Left lung (tissue), 4 donors: ENCODE measurements at regions not wholly inside any gene's neighbourhood (a gene's known extent, or its start where the extent isn't known, plus 50 kb on each side); places are given as distances from the start of the nearest gene placed in this dataset.
A peak's percentile ranks its signal among the peaks of the same experiment; 100 is the strongest.

Experiments used
- ATAC-seq: fragments of 200-7000 bp; cut with Tn5 transposase; one replicate; pipeline ENCODE4 v1.9.1; 2020; ENCODE audit warnings: moderate library complexity
- DNase-seq, 4 donors: peaks; one replicate each; pipeline ENCODE4 v3.0.0-alpha.2; 2013 to 2020
- H3K27ac ChIP-seq, 2 donors: fragments of 200-600 bp; sonication (generic) in 1 of 2; one replicate each; pipeline versions ENCODE4 v1.5.0 to v1.8.0; 2020 to 2021
- H3K27me3 ChIP-seq, 2 donors: fragments of 200-600 bp; sonication (generic) in 1 of 2; one replicate each; pipeline versions ENCODE4 v1.5.0 to v1.8.0; 2020 to 2021
- H3K36me3 ChIP-seq, 2 donors: fragments of 200-600 bp; sonication (generic) in 1 of 2; one replicate each; pipeline versions ENCODE4 v1.5.0 to v1.8.0; 2020 to 2021
- H3K4me1 ChIP-seq, 2 donors: fragments of 200-600 bp; one replicate each; pipeline ENCODE4 v1.8.0; 2021
- H3K4me3 ChIP-seq, 2 donors: fragments of 200-600 bp; sonication (generic) in 1 of 2; one replicate each; pipeline versions ENCODE4 v1.5.0 to v1.8.0; 2020 to 2021; ENCODE audit warnings: mild to moderate bottlenecking in 1 of 2
- H3K9me3 ChIP-seq, 2 donors: fragments of 200-600 bp; sonication (generic) in 1 of 2; one replicate each; pipeline versions ENCODE4 v1.5.0 to v1.8.0; 2020 to 2021
- intact Hi-C, 2 donors: fragments of 100-400 bp; cut with DNase I; formaldehyde crosslinking; loops; one replicate each; pipeline versions ENCODE4 v1.11.2 to v1.14.2; 2022
- TF ChIP-seq, protein P1 (sequence below), 2 donors: fragments of 200-600 bp; sonication (generic) in 1 of 2; IDR thresholded peaks; one replicate each; pipeline versions ENCODE4 v1.5.0 to v1.8.0; 2021; ENCODE audit warnings: antibody characterized with exemption in 2 of 2
- donor health status: DM: no; HTN: yes; CAD: no.
- donor health status: DM: no; HTN: no; CAD: no.

DNA sequence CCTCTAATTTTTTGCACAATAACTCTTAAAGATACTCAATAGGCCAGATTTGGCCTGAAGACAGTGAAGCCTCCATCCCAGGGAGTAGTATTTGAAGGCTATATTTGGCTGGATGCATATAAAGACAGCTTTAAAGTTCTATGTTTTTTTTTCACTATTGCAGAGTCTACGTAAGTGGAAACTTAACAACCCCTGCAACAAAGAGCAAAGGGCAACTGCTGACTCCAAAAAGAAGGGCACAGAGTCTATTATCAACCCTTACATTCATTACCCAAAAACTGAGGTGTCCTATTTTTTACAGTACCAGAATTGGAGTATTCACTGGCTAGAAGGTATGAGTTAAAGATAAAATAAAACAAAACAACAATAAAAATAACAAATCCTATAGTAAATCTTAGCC is 329.8 kb upstream of the PKN2 start:
- DNase-seq (no peak), ATAC-seq (no peak)
- Histone ChIP-seq H3K27ac (no peak overlapping the region), H3K27me3 (no peaks in the 10 kb centered on the region), H3K4me3 (no peak overlapping the region), H3K36me3 (no peaks in the 10 kb centered on the region), H3K4me1 (no peaks in the 10 kb centered on the region), H3K9me3 (no peaks in the 10 kb centered on the region)
- intact Hi-C loops = no loop called here
- TF ChIP-seq, protein P1, sequence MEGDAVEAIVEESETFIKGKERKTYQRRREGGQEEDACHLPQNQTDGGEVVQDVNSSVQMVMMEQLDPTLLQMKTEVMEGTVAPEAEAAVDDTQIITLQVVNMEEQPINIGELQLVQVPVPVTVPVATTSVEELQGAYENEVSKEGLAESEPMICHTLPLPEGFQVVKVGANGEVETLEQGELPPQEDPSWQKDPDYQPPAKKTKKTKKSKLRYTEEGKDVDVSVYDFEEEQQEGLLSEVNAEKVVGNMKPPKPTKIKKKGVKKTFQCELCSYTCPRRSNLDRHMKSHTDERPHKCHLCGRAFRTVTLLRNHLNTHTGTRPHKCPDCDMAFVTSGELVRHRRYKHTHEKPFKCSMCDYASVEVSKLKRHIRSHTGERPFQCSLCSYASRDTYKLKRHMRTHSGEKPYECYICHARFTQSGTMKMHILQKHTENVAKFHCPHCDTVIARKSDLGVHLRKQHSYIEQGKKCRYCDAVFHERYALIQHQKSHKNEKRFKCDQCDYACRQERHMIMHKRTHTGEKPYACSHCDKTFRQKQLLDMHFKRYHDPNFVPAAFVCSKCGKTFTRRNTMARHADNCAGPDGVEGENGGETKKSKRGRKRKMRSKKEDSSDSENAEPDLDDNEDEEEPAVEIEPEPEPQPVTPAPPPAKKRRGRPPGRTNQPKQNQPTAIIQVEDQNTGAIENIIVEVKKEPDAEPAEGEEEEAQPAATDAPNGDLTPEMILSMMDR (IDR thresholded peaks at IDR 0.05) = no peak

DNA sequence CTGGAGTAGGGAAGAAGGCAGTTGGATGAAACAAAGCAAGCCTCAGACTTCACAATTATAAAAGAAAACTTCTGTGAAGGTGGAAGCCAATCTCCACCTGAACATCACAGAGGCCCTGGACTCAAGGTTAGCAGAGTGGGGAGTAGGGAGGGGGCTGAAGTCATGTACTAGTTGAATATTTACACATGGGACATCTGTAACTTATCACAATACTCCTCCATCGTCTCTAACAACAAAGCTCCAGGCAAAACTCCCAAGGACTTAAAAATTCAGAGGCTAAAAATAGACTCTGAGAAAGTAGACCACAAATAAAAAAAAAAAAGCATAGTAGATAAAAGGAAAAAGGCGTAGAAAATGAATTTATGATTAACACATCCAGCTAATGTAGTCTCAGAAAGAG is 326.3 kb upstream of the PKN2 start:
- ATAC-seq (no peak), DNase-seq (peak in 2 of 4 donors; percentile 32 to 62)
- no peaks in the 10 kb centered on the region for H3K27me3 ChIP-seq
- TF ChIP-seq, protein P1 (IDR thresholded peaks at IDR 0.05) = no peak
- H3K36me3 ChIP-seq = no peaks in the 10 kb centered on the region
- no peaks in the 10 kb centered on the region for H3K9me3 ChIP-seq
- intact Hi-C loops = no loop called here
- H3K27ac ChIP-seq = no peak overlapping the region
- H3K4me3 ChIP-seq = no peak overlapping the region
- H3K4me1 ChIP-seq = no peaks in the 10 kb centered on the region

DNA sequence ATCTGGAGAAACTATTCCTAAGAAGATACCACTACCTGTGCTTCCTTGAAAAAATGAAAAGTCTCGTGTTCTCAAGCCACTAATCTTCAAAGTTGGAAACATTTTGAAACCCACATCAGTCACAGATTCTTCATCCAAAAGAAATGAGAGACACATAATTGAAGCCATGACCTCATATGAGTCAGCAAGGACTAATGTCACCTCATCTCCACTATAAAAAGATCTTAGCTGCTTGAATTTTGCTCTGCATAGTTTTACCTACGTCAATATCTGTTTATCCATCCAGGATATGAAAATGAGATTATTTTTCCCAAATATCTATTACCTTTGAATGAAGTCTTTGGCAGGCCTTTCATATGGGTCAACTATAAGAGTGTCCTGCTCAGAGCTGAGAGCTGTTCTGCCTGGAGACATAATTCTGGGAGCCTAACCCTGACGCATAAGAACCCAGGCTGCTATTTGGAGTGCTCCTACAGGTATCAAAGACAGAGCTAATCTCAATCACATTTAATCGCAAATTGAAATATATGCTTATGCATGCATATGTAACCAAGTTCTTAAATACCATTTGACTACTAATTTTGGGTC is 312.5 kb upstream of the PKN2 start:
- TF ChIP-seq, protein P1 (IDR thresholded peaks at IDR 0.05) = no peak
- no peak for ATAC-seq

DNA sequence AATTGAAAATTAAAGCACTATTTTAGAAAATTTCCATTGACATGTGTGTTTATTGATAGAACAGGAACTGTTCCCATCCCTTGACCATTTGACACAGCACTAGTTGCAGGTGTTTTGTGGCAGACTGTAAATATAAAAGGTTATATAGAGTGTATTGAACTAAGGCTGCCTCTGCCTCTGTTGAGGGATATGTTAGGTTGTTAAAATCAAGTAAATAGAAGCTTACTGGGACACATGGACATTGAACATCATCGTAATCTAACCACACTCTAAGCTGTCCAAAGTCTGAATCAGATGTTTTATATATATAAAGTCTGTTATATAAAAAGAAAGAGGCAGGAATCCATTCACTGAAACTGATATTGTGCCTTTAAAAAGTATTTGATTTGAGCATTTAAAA is 308.1 kb upstream of the PKN2 start:
- ATAC-seq = no peak
- intact Hi-C loops = no loop called here
- no peak for DNase-seq
- H3K27me3 ChIP-seq = no peaks in the 10 kb centered on the region
- H3K4me1 ChIP-seq = no peaks in the 10 kb centered on the region
- no peak overlapping the region for H3K4me3 ChIP-seq
- no peaks in the 10 kb centered on the region for H3K9me3 ChIP-seq
- H3K27ac ChIP-seq = no peak overlapping the region
- H3K36me3 ChIP-seq = no peaks in the 10 kb centered on the region
- TF ChIP-seq, protein P1 (IDR thresholded peaks at IDR 0.05) = no peak

More for the DNA sequence above, 312.5 kb upstream of the PKN2 start:
- DNase-seq = no peak
- Histone ChIP-seq H3K36me3 (no peaks in the 10 kb centered on the region), H3K9me3 (no peaks in the 10 kb centered on the region), H3K27ac (no peak overlapping the region), H3K4me1 (no peaks in the 10 kb centered on the region), H3K4me3 (no peak overlapping the region), H3K27me3 (no peaks in the 10 kb centered on the region)
- intact Hi-C loops = no loop called here

DNA sequence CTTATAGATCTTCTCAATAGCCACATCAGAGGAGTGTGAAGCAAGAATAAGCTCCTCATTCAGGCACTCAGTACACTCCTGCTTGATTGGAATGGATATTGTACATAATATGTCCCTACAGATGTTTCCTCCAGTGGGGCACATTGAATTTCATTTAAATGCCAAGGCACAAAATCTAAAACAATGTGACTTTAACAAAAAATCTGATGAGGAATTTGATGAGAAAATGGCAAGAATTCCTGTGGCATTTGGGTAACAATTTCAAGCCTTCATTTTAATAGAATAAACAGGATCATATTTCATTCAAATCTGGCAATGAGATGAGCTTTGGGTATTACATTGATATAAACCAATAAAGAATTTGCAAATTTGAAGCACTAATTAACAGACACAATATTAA is 307.7 kb upstream of the PKN2 start:
- DNase-seq = no peak
- H3K27me3 ChIP-seq = no peaks in the 10 kb centered on the region
- H3K27ac ChIP-seq = no peak overlapping the region
- no peaks in the 10 kb centered on the region for H3K4me1 ChIP-seq
- H3K9me3 ChIP-seq = no peaks in the 10 kb centered on the region
- H3K36me3 ChIP-seq = no peaks in the 10 kb centered on the region
- no peak overlapping the region for H3K4me3 ChIP-seq
- no peak for ATAC-seq
- TF ChIP-seq, protein P1 (IDR thresholded peaks at IDR 0.05) = no peak
- intact Hi-C loops = no loop called here
